Mesenchymal stem cell (in vitro differentiated cells and primary cell): ENCODE measurements at regions not wholly inside any gene's neighbourhood (a gene's known extent, or its start where the extent isn't known, plus 50 kb on each side); places are given as distances from the start of the nearest gene placed in this dataset.

Experiments
- DNase-seq: peaks from one replicate; pipeline ENCODE4 v3.0.0-alpha.2; 2013
- H2AFZ ChIP-seq: one replicate; pipeline ENCODE4 v1.6.1; 2013; ENCODE audit warnings: low read depth, mild to moderate bottlenecking, control low read depth, inconsistent platforms, low read length, moderate library complexity
- H2AK5ac ChIP-seq: 2 replicates; pipeline ENCODE4 v1.6.1; 2013; ENCODE audit warnings: low read length, moderate library complexity, mild to moderate bottlenecking, inconsistent platforms; ENCODE audit not compliant: severe bottlenecking
- H2BK120ac ChIP-seq: one replicate; pipeline ENCODE4 v1.6.1; 2013; ENCODE audit warnings: low read depth, mild to moderate bottlenecking, inconsistent platforms, low read length, moderate library complexity
- H2BK12ac ChIP-seq, 2 experiments: one replicate each; pipeline ENCODE4 v1.6.1; 2013; ENCODE audit warnings: inconsistent platforms in 2 of 2, low read length in 2 of 2, mild to moderate bottlenecking in 2 of 2, moderate library complexity in 2 of 2, control low read depth in 1 of 2
- H2BK15ac ChIP-seq: one replicate; pipeline ENCODE4 v1.6.1; 2013; ENCODE audit warnings: mild to moderate bottlenecking, low read depth, inconsistent platforms; ENCODE audit not compliant: poor library complexity, severe bottlenecking
- H2BK5ac ChIP-seq: 2 replicates; pipeline ENCODE4 v1.6.1; 2013; ENCODE audit warnings: low read depth, mild to moderate bottlenecking, low read length, control low read depth, inconsistent platforms; ENCODE audit not compliant: poor library complexity, severe bottlenecking
- H3K14ac ChIP-seq, 2 experiments: one replicate each; pipeline ENCODE4 v1.6.1; 2013; ENCODE audit warnings: inconsistent platforms in 2 of 2, low read length in 2 of 2, control low read depth in 1 of 2, mild to moderate bottlenecking in 1 of 2, moderate library complexity in 1 of 2
- H3K18ac ChIP-seq, 2 experiments: one replicate each; pipeline ENCODE4 v1.6.1; 2013; ENCODE audit warnings: inconsistent platforms in 2 of 2, low read length in 2 of 2, control low read depth in 1 of 2, low read depth in 1 of 2, mild to moderate bottlenecking in 1 of 2
- H3K23ac ChIP-seq, 2 experiments: one replicate each; pipeline ENCODE4 v1.6.1; 2013; ENCODE audit warnings: inconsistent platforms in 2 of 2, low read length in 2 of 2, mild to moderate bottlenecking in 2 of 2, moderate library complexity in 2 of 2, control low read depth in 1 of 2
- H3K27ac ChIP-seq: 2 replicates; pipeline ENCODE4 v1.5.1; 2013; ENCODE audit warnings: mild to moderate bottlenecking, moderate library complexity, low read length, control low read depth, inconsistent platforms; ENCODE audit not compliant: poor library complexity, severe bottlenecking
- H3K27me3 ChIP-seq, 2 experiments: 2 replicates each; pipeline versions ENCODE4 v1.6.1 to v1.7.0; 2013; ENCODE audit warnings: low read length in 2 of 2, mild to moderate bottlenecking in 2 of 2, moderate library complexity in 2 of 2, control low read depth in 1 of 2, inconsistent platforms in 1 of 2; ENCODE audit not compliant: control insufficient read depth in 1 of 2, insufficient read depth in 1 of 2
- H3K36me3 ChIP-seq, 2 experiments: 2 replicates each; pipeline versions ENCODE4 v1.6.1 to v1.7.0; 2013; ENCODE audit warnings: low read length in 2 of 2, control low read depth in 1 of 2, inconsistent platforms in 1 of 2, low read depth in 1 of 2, mild to moderate bottlenecking in 1 of 2; ENCODE audit not compliant: insufficient read depth in 2 of 2, control insufficient read depth in 1 of 2
- H3K4ac ChIP-seq, 2 experiments: one replicate each; pipeline ENCODE4 v1.6.1; 2013; ENCODE audit warnings: inconsistent platforms in 2 of 2, low read length in 2 of 2, mild to moderate bottlenecking in 2 of 2, moderate library complexity in 2 of 2, control low read depth in 1 of 2, low read depth in 1 of 2
- H3K4me1 ChIP-seq: 2 replicates; pipeline ENCODE4 v1.6.1; 2013; ENCODE audit warnings: low read depth, low read length, control low read depth; ENCODE audit not compliant: control insufficient read depth, insufficient read depth
- H3K4me2 ChIP-seq: 2 replicates; pipeline ENCODE4 v1.6.1; 2013; ENCODE audit warnings: low read length, mild to moderate bottlenecking, inconsistent platforms; ENCODE audit not compliant: poor library complexity, severe bottlenecking
- H3K4me3 ChIP-seq, 2 experiments: 2 replicates each; pipeline versions ENCODE4 v1.5.1 to v1.7.0; 2013; ENCODE audit warnings: low read length in 2 of 2, mild to moderate bottlenecking in 2 of 2, control low read depth in 1 of 2, low read depth in 1 of 2; ENCODE audit not compliant: insufficient read depth in 1 of 2
- H3K79me1 ChIP-seq: replicated peaks from 2 replicates; pipeline ENCODE4 v1.6.1; 2013; ENCODE audit warnings: mild to moderate bottlenecking, control low read depth, low read length, inconsistent platforms; ENCODE audit not compliant: poor library complexity, severe bottlenecking
- H3K9ac ChIP-seq: 2 replicates; pipeline ENCODE4 v1.7.0; 2013; ENCODE audit warnings: mild to moderate bottlenecking, low read length, moderate library complexity
- H3K9me3 ChIP-seq: 2 replicates; pipeline ENCODE4 v1.7.0; 2013; ENCODE audit warnings: mild to moderate bottlenecking, low read length; ENCODE audit not compliant: control insufficient read depth
- H4K8ac ChIP-seq: one replicate; pipeline ENCODE4 v1.6.1; 2013; ENCODE audit warnings: inconsistent platforms, mild to moderate bottlenecking, low read length, moderate library complexity
- H4K91ac ChIP-seq: one replicate; pipeline ENCODE4 v1.6.1; 2013; ENCODE audit warnings: mild to moderate bottlenecking, low read length, inconsistent platforms
- WGBS: methylation state at CpG from one replicate; pipeline ENCODE4 v1.1.7; 2013; ENCODE audit warnings: mixed read lengths; 5-methylcytosine and 5-hydroxymethylcytosine counted together

- Histone ChIP-seq H2BK5ac (no peak overlapping the region), H3K4me3 (no peak overlapping the region), H3K9ac (no peak overlapping the region), H4K8ac (no peak overlapping the region), H3K36me3 (no peaks in the 10 kb centered on the region), H3K14ac (no peak overlapping the region), H4K91ac (no peak overlapping the region), H2BK15ac (no peak overlapping the region), H3K23ac (no peak overlapping the region), H2AK5ac (no peak overlapping the region), H3K4ac (no peak overlapping the region), H2BK12ac (no peak overlapping the region), H3K27ac (no peak overlapping the region), H3K27me3 (peaks cover 0 to 2% of the 10 kb centered on the region in 2 experiments), H2AFZ (no peak overlapping the region), H3K4me2 (no peak overlapping the region), H3K18ac (no peak overlapping the region), H3K9me3 (peaks cover 2% of the 10 kb centered on the region), H2BK120ac (no peak overlapping the region), H3K79me1 (no peaks in the 10 kb centered on the region), H3K4me1 (no peaks in the 10 kb centered on the region)
- no peak for DNase-seq
- WGBS: 64% methylated on average over 6 of the region's 6 CpGs
Observed at GRCh38 chr1:37342736-37343135, 131.6 kb upstream of the ZC3H12A start.

DNA sequence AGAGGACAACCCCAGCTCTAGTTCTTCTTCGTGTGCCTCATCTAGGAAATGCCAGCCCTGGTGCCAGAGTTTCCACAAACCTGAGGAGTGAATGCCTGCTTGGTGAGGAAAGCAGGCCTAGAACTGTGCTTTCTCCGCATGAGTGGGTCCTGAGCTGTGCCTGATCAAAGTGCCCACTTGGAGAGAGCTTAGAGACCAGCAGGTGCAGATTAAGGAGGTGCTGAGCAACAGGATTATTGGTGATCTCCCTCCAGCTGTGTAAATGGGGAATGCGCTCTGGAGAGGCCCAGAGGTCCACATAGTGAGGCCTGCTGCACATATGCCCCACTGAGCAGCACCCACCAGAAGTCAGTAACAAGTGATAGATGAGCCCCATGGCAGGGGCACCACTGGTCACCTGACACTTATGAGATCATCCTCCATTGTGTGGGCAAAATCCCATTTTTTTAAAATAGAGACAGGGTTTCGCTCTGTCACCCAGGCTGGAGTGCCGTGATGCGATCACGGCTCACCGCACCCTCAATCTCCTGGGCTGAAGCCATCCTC lies 127.2 kb upstream of the ZC3H12A start:
- H3K27ac ChIP-seq: no peak overlapping the region
- H2BK5ac ChIP-seq: no peak overlapping the region
- no peak overlapping the region for H3K9ac ChIP-seq
- H3K9me3 ChIP-seq: no peaks in the 10 kb centered on the region
- no peak overlapping the region for H3K4me3 ChIP-seq
- H3K4ac ChIP-seq: no peak overlapping the region
- peaks cover 0 to 8% of the 10 kb centered on the region in 2 experiments for H3K27me3 ChIP-seq
- no peak overlapping the region for H4K91ac ChIP-seq
- H2BK12ac ChIP-seq: no peak overlapping the region
- no peaks in the 10 kb centered on the region for H3K4me1 ChIP-seq
- H2BK120ac ChIP-seq: no peak overlapping the region
- no peak for DNase-seq
- H3K18ac ChIP-seq: no peak overlapping the region
- no peaks in the 10 kb centered on the region for H3K36me3 ChIP-seq
- H2BK15ac ChIP-seq: no peak overlapping the region
- no peak overlapping the region for H3K14ac ChIP-seq
- H2AK5ac ChIP-seq: no peak overlapping the region
- H3K4me2 ChIP-seq: no peak overlapping the region
- WGBS: 79% methylated on average over 8 of the region's 8 CpGs
- no peak overlapping the region for H4K8ac ChIP-seq
- no peak overlapping the region for H2AFZ ChIP-seq
- no peaks in the 10 kb centered on the region for H3K79me1 ChIP-seq
- H3K23ac ChIP-seq: no peak overlapping the region

- no peaks in the 10 kb centered on the region for H3K4me1 ChIP-seq
- no peak for DNase-seq
- H3K79me1 ChIP-seq: no peaks in the 10 kb centered on the region
Observed at GRCh38 chr1:37353871-37354270, 120.5 kb upstream of the ZC3H12A start.

GRCh38 chr1:37354876-37355650 lies 119.3 kb upstream of the ZC3H12A start:
- Histone ChIP-seq H3K23ac (no peak overlapping the region), H3K36me3 (no peaks in the 10 kb centered on the region), H3K9me3 (no peaks in the 10 kb centered on the region), H2AK5ac (no peak overlapping the region), H4K91ac (no peak overlapping the region), H2BK120ac (no peak overlapping the region), H2BK12ac (no peak overlapping the region), H3K18ac (no peak overlapping the region), H3K27me3 (peaks cover 0 to 10% of the 10 kb centered on the region in 2 experiments), H2BK5ac (no peak overlapping the region), H4K8ac (no peak overlapping the region), H2AFZ (no peak overlapping the region), H3K79me1 (no peaks in the 10 kb centered on the region), H3K4me1 (no peaks in the 10 kb centered on the region), H3K14ac (no peak overlapping the region), H3K9ac (no peak overlapping the region), H3K4ac (no peak overlapping the region), H3K27ac (no peak overlapping the region), H3K4me3 (no peak overlapping the region), H2BK15ac (no peak overlapping the region), H3K4me2 (no peak overlapping the region)
- DNase-seq: no peak
- 74% methylated on average over 7 of the region's 7 CpGs for WGBS

More at GRCh38 chr1:37353871-37354270, 120.5 kb upstream of the ZC3H12A start:
- no peak overlapping the region for H4K8ac ChIP-seq
- no peak overlapping the region for H2BK12ac ChIP-seq
- H3K14ac ChIP-seq: no peak overlapping the region
- H3K4me3 ChIP-seq: no peak overlapping the region
- no peak overlapping the region for H2BK15ac ChIP-seq
- H2BK120ac ChIP-seq: no peak overlapping the region
- H3K27me3 ChIP-seq: peaks cover 0 to 10% of the 10 kb centered on the region in 2 experiments
- H3K36me3 ChIP-seq: no peaks in the 10 kb centered on the region
- no peak overlapping the region for H2BK5ac ChIP-seq
- WGBS: 63% methylated on average over 5 of the region's 6 CpGs
- no peak overlapping the region for H3K27ac ChIP-seq
- no peak overlapping the region for H3K4me2 ChIP-seq
- H3K23ac ChIP-seq: no peak overlapping the region
- H3K4ac ChIP-seq: no peak overlapping the region
- no peak overlapping the region for H3K9ac ChIP-seq
- H3K9me3 ChIP-seq: no peaks in the 10 kb centered on the region
- no peak overlapping the region for H4K91ac ChIP-seq
- no peak overlapping the region for H3K18ac ChIP-seq
- no peak overlapping the region for H2AFZ ChIP-seq
- no peak overlapping the region for H2AK5ac ChIP-seq
